Stimulated activated CD4-positive, alpha-beta T cell treated with anti-CD3 and anti-CD28 coated beads, Interleukin-1b, Interleukin-23, amount 100 ng/mL, for 48 hours (primary cell): ENCODE measurements at regions not wholly inside any gene's neighbourhood (a gene's known extent, or its start where the extent isn't known, plus 50 kb on each side); places are given as distances from the start of the nearest gene placed in this dataset.
A peak's percentile ranks its signal among the peaks of the same experiment; 100 is the strongest.
"Not testable (repeated sequence)": the region's sequence is repeated elsewhere in the genome, so short reads cannot be mapped to it uniquely, and the experiment has no call there.

ENCODE experiments used
- DNase-seq: peaks from one replicate; pipeline ENCODE4 v3.0.0-alpha.2; 2020

DNA sequence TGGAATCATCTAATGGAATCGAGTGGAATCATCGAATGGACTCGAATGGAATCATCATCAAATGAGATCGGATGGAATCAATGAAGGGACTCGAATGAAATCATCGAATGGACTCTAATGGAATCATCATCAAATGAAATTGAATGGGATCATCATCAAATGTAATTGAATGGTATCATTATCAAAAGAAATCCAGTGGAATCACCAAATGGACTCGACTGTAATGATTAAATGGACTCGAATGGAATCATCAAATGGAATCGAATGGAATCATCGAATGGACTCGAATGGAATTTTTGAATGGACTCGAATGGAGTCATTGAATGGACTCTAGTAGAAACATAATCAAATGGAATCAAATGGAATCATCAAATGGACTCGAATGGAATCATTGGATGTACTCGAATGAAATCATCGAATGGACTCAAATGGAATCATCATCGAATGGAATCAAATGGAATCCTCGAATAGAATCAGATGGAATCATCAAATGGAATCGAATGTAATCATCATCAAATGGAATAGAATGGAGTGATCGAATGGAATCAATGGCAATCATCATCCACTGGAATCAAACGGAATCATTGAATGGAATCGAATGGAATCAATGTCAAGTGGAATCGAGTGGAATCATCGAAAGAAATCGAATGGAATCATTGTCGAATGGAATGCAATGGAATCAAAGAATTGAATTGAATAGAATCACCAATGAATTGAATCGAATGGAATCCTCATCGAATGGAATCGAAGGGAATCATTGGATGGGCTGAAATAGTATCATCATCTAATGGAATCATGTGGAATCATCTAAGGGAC is 234.2 kb downstream of the SHCBP1 start:
- peak; percentile 24 for DNase-seq

DNA sequence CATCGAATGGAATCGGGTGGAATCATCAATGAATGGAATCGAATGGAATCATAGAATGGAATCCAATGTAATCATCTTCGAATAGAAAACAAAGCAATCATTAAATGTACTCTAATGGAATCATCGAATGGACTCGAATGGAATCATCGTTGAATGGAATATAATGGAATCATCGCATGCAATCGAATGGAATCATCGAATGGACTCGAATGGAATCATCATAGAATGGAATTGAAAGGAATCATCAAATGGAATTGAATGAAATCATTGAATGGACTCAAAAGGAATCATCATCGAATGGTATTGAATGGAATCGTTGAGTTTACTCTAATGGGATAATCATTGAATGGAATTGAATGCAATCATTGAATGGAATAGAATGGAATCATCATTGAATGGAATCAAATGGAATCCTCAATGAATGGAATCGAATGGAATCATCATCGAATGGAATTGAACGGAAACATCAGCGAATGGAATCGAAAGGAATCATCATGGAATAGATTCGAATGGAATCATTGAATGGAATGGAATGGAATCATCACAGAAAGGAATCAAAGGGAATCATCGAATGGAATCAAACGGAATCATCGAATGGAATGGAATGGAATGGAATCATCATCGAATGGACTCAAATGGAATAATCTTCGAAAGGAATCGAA is 234.9 kb downstream of the SHCBP1 start:
- not testable (repeated sequence) for DNase-seq

DNA sequence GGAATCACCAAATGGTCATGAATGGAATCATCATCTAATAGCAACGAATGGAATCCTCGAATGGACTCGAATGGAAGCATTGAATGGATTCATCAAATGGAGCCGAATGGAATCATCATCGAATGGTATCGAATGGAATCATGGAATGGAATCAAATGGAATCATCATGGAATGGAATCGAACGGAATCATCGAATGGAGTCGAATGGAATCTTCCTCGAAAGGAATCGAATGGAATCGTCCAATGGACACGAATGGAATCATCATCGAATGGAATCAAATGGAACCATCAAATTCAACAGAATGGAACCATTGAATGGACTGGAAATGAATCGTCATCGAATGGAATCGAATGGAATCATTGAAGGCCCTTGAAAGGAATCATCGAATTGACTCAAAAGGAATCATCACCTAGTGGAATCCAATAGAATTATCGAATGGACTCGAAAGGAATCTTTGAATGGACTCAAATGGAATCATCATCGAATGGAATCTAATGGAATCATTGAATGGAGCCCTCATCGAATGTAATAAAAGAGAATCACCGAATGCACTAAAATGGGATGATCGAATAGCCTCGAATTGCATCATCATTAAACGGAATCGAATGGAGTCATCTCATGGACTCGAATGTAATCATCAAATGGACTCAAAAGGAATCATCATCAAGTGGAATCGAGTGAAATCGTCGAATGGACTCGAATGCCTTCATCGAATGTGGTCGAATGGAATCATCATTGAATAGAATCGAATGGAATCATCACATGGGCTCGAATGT is 236.7 kb downstream of the SHCBP1 start:
- not testable (repeated sequence) for DNase-seq

DNA sequence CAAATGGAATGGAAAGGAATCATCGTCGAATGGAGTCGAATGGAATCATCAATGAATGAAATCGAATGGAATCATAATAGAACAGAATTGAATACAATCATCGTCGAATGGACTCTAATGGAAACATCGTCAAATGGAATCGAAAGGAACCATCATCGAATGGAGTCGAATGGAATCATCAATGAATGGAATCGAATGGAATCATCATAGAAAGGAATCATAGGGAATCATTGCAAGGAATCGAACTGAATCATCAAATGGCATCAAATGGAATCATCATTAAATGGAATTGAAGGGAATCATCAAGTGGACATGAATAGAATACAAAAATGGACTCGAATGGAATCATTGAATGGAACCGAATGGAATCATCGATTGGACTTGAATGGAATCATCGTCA is 237.6 kb downstream of the SHCBP1 start:
- DNase-seq: not testable (repeated sequence)

DNA sequence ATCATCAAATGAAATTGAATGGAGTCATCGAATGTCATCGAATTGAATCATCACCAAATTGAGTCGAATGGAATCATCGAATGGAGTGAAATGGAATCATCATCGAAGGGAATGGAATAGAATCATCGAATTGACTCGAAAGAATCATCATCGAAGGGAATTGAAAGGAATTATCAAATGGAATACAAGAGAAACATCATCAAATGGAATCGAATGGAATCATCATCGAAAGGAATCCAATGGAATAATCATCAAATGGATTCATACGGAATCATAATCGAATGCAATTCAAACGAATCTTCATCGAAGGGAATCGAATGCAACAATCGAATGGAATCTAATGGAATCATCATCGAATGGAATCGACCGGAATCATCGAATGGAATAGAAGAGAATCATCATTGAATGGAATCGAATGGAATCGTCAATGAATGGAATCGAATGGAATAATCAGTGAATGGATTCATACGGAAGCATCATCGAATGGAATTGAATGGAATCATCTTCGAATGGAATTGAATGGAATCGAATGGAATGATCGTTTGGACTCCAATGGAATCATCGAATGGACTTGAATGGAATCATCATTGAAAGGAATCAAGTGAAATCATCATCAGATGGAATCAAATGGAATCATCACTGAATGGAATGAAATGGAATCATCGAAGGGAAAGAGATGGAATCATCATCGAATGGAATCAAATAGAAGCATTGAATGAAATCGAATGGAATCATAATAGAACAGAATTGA is 238.2 kb downstream of the SHCBP1 start:
- not testable (repeated sequence) for DNase-seq

DNA sequence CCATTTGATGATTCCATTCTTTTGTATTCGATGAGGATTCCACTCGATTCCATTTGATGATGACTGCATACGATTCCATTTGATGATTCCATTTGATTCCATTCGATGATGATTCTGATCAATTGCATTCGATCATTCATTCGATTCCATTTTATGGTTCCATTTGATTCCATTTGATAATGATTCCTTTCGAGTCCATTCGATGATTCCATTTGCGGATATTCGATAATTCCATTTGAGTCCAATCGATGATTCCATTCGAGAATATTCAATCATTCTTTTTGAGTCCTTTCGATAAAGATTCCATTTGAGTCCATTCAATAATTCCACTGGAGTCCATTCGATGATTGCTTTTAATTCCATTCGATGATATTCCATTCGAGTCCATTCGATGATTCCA is 239.1 kb downstream of the SHCBP1 start:
- DNase-seq: not testable (repeated sequence)

DNA sequence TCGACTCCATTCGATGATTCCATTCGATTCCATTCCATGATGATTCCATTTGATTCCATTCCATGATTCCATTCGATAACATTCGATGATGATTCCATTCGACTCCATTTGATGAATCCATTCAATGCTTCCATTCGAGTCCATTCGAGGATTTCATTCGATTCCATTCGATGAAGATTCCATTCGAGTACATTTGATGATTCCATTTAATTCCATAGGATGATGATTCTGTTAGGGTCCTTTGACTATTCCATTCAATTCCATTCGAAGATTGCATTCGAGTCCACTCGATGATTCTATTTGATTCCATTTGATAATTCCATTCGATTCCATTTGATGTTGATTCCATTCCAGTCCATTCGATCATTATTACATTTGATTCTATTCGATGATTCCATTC is 239.8 kb downstream of the SHCBP1 start:
- not testable (repeated sequence) for DNase-seq
